HK-2 (cell line): ENCODE measurements at regions not wholly inside any gene's neighbourhood (a gene's known extent, or its start where the extent isn't known, plus 50 kb on each side); places are given as distances from the start of the nearest gene placed in this dataset.
A peak's percentile ranks its signal among the peaks of the same experiment; 100 is the strongest.
"Not testable (repeated sequence)": the region's sequence is repeated elsewhere in the genome, so short reads cannot be mapped to it uniquely, and the experiment has no call there.

Experiments
- DNase-seq: peaks from one replicate; pipeline ENCODE4 v3.0.0-alpha.2; 2018; ENCODE audit not compliant: unreplicated experiment

DNA sequence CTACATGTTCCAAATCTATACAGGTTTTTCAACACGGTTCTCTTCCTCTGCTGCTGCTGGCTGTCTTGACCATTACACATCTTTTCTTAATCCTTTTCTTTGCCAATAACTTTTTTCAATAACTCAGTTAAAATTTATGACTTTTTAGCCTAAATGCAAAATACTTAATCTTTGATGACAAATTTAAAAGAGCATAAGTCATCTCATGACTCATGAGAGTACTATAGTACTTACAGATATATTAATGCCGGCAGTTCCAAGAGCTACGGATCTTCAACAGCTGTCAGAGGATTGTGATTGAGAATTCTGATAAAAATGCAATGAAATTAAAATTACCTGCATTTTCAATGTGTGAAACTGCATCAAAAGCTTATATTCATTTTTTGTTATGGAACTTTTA, 105.5 kb downstream of the KPNA2 start:
- DNase-seq, result no peak

DNA sequence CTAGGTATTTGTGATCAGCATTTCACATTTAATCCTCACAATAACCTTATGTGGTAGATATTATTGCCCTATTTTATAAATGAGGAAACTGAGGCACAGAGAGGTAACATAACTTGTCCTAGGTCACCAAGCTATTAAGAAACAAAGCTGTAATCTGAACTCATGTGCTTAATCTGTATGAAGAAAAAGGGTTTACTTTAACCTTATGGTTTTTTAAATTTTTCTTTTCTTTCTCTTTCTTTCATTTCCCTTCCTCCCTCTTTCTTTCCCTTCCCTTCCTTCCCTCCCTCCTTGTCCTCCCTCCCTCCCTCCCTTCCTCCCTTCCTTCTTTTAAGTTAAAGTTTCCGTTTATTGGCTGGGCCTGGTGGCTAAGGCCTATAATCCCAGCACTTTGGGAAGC, 105.2 kb upstream of the AMZ2 start:
- no peak for DNase-seq

DNA sequence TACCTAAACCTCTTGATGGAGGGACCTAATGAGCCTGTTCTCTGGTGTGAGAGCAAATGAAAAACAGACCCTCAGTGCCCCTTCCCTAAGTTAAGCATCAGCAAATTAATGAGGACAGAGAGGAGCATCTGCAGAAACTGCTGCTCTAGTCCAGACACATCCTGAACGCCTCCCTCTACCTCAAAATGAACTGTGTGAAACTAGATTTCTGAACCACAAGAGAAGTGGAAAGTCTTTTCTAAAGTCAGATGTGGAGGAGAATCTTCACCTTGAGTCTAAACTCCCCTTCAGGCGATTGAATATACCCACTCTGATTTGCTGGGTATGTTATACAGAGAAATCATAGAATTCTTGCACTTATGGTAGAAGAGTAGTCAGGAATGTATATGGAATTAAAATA, 104.4 kb upstream of the AMZ2 start:
- DNase-seq, result no peak

DNA sequence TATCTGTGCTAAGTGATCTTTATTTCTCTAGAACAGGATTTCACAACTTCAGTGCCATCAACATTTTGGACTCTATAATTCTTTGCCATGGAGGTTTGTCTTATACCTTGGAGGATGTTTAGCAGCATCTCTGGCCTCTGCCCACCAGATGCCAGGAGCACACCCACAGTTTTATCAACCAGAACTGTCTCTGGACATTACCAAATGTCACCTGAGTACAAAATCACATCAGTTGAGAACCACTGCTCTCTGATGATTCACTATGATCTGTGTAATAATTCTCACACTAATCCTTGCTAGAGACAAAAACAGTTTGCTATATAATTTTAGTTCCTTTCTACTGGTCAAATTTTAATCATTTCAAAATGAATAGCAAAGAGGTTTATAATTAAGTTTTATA, 102.8 kb upstream of the AMZ2 start:
- no peak for DNase-seq

DNA sequence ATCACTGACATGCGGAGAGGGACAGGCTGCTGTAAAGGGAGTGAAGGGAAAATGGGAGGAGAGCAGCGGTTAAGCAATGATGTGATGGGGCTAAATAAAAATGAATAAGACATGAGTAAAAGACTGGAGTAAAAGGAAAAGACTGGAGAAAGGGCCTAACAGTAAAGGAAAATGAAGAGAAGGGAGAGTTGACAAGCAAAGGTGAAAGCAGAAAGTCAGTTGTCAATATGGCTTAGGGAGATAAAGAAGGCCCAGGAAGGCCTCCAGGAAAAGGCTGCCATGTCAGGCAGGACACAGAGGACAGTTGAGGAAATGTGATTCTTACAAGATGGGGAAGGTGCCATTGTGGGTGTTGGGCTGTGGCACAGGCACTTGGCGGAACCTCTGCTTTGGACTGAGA, 98.9 kb upstream of the AMZ2 start:
- no peak for DNase-seq

DNA sequence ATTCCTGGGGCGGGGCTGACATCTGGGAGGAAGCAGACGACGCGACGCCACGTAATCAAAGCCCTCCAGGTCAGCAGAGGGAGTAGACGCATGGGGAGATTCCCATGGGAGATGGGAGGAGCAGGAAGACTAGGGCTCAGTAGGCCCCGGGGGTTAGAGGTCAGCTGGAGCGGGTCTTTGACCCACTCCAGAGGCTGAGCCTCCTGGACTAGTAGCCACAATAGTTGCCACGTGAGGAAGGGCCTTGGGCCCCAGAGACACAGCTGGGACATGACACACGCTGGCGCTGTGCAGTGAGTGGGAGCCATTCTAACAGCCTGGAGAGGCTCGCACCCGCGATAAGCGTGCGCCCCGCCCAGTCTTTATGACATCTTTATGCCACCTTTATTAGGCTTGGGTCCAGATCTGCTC, 95.7 kb upstream of the AMZ2 start:
- DNase-seq, result no peak

DNA sequence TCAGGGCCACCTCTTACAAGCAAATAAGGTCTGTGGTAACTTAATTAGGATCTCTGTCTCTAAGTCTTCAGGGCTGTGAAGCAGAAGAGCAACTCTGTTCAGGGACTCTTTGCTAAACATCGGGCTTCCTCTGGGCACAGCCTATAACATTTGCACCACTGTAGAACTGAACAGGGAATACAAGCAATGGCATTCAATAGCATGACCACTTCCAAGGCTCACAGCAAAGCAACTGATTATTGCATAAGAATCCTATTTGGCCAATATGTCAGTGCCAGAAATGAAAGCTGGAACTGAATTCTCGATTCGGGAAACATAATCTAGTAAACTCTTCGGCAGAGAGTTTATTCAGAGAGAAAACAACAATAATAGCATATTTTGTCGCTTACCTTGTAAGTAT, 92.2 kb upstream of the AMZ2 start:
- DNase-seq, result no peak

DNA sequence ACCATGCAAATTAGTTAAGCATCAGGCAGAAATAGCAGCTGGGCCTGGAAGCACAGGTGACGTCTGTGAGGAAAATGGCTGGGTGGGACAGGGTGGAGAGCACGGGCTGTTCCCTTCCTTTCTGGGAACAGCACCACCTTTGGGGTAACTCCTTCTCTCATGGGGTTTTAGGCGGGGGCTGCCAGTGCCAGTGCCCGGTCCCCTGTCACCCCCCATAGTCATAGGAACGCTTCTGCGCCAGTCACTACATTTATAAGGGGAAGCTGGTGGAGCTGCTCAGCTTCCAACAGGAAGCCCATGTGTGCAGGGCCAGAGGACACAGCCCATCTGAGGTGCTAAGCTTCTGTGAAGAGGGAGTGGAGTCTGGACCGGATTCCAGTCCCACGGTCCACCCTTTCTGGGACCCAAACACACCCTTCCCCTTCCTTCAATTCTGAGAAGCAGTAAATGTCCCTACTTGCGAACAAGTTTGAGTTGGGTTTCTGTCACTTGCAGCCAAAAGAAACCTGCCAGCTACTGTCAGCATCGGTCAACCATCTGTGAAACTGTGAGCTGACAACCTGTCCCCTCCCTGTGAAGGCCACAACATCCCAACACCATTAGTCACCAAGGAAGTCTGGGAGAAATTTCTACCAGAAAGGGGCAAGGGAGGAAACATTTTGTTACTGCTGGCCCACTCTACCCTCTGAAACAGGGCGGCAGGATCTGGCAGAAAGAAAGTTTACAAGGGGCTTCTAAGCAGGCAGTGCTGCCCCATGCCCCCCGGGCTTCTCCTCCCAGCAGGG, 86.0 kb upstream of the AMZ2 start:
- peak; percentile 42 for DNase-seq

DNA sequence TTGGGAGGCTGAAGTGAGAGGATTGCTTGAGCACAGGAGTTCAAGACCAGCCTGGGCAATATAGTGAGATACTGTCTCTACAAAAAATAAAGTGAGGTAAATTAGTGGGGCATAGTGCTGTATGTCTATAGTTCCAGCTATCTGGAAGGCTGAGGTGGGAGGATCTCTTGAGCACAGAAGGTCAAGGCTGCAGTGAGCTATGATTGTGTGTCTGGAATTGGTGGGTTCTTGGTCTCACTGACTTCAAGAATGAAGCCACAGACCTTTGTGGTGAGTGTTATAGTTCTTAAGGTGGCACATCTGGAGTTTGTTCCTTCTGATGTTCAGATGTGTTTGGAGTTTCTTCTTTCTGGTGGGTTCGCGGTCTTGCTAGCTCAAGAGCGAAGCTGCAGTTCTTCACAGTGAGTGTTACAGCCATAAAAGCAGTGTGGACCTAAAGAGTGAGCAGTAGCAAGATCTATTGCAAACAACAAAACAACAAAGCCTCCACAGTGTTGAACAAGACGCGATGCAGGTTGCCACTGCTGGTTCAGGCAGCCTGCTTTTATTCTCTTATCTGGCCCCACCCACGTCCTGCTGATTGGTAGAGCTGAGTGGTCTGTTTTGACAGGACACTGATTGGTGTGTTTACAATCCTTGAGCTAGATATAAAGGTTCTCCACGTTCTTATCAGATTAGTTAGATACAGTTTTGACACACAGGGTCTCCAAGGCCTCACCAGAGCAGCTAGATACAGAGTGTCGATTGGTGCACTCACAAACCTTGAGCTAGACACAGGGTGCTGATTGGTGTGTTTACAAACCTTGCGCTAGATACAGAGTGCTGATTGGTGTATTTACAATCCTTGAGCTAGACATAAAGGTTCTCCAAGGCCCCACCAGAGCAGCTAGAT, 79.3 kb upstream of the AMZ2 start:
- not testable (repeated sequence) for DNase-seq

DNA sequence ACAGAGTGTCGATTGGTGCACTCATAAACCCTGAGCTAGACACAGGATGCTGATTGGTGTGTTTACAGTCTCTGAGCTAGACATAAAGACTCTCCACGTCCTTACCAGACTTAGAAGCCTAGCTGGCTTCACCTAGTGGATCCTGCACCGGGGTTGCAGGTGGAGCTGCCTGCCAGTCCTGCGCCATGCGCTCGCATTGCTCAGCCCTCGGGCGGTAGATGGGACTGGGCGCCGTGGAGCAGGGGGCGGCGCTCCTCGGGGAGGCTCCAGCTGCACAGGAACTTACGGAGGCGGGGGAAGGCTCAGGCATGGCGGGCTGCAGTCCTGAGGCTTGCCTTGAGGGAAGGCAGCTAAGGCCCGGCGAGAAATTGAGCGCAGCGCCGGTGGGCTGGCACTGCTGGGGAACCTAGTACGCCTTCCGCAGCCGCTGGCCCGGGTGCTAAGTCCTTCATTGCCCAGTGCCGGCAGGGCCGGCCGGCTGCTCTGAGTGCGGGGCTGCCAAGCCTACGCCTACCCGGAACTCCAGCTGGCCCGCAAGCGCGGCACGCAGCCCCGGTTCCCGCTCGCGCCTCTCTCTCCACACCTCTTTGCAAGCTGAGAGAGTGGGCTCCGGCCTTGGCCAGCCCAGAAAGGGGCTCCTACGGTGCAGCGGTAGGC, 78.5 kb upstream of the AMZ2 start:
- DNase-seq, result not testable (repeated sequence)

DNA sequence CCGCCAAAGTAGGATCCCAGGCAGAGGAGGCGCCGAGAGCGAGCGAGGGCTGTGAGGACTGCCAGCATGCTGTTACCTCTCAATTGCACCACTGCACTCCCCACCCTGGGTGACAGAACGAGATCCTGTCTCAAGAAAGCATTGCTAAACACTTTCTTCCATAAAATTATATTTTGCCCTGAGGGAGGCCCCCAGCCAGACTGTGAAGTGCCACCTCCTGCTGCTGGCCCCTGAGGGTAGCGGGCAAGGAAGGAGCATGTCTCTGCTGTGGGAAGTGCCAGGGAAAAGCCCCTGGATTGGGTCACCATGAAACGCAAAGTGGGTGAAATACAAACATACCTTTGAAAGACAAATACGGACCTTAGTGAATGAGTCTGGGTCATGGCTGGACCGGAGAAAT, 78.0 kb upstream of the AMZ2 start:
- DNase-seq, result no peak

DNA sequence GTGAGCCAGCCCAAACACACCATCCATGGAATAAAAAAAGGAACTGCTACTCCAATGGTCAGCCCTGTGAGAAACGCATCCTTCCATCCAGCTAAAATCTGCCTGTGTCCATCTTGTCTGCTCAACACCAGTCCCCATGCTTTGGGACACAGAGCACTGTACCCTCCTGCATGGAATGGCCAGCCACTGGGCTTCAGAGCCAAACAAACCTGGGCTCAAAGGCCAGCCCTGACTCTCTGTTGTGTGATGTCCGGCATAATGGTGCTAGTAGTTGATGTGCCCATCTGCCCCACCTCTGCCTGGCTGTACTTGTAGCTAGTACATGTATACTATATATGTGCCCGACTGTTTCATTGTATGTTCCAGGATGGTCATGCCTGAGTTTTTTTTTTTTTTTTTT, 77.6 kb upstream of the AMZ2 start:
- DNase-seq, result no peak

DNA sequence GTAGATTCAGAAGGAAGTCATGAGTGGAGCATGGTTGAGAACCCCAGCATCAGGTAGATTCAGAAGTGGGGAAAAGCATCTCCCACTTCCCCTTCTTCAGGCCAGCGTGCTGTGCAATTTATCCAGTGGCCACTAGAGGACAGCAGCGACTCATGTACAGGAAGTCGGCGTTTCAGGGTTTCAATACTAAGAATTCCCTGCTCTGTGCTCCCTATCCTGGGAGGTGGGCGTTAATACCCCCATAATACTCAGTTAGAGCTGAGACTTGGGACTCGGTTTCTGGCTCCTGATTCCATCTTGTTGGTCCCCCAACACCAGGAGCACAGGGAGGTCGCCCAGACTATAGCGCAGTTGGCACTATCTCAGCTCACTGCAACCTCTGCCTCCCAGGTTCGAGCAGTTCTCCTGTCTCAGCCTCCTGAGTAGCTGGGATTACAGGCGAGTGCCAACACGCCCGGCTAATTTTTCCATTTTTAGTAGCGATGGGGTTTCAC, 75.3 kb upstream of the AMZ2 start:
- DNase-seq, result peak; percentile 58

DNA sequence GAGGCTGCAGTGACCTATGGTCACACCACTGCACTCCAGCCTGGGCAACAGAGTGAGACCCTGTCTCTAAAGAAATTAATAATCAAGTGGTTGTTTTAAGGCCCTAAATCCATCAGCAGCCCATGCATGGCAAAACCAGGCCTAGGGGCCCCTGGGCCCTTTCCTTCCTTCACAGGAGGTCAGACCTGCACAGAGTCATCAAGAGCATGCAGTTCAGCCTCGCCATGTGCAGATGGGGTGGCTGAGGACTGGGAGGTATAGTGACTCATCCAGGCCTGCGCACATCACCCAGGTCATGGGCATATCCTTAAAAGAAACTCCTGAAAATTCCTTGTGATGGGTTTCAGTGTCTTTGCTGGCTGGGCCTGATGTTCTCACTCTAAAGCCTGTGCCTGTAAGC, 72.4 kb upstream of the AMZ2 start:
- no peak for DNase-seq

DNA sequence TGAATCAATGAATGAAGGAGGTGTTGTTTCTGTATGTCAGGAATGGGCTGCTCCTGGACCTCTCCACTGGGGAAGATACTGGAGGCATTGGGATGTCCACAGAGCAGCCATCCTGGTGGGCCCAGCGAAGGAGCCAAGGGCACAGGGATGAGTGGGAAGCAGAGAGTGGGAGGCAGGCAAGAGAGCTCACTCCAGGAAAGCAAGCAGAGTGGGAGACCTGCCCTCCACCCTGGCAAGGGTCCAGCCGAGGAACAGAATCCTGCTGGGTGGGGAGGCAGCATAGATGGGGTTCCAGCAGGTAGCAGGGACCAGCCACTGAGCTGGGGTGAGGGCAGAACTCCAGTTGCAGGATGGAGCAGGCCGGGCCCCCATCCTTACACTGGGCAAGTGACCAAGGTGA, 71.9 kb upstream of the AMZ2 start:
- no peak for DNase-seq

DNA sequence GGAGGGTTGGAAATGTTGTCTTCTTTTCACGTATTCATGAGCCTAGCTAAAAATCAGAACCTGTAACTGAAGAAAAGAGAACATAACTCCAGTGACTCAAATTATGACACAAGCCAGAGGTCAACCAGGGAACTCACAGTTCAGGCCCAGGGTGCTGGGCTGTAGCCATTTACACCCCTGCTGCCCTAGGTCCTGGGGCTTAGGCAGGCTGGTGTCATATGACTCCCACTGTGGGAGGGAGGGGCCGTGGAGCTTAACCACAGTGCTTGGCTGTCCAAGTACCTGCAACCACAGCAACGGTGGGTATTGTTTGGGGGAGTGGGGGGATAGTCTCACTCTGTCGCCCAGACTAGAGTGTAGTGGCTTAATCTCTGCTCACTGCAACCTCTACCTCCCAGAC, 71.1 kb upstream of the AMZ2 start:
- DNase-seq, result no peak

DNA sequence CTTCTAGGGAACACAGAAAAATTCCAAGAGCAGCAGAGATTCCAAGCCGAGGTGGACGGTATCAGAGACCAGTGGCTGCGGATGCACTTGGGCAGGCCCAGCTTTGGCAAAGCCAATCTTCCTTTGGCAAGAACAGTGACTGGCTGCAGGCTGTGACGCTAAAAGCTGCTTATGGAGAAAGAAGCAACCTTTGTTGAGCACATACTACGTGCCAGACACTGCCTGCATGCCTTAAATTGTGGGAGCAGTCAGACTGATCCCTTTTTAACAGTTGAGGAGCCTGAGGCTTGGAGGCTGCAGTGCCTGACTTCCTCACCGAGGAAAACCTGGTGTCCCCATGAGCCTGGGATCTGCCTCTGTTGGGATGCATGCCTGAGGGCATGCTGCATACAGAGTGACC, 69.0 kb upstream of the AMZ2 start:
- no peak for DNase-seq

DNA sequence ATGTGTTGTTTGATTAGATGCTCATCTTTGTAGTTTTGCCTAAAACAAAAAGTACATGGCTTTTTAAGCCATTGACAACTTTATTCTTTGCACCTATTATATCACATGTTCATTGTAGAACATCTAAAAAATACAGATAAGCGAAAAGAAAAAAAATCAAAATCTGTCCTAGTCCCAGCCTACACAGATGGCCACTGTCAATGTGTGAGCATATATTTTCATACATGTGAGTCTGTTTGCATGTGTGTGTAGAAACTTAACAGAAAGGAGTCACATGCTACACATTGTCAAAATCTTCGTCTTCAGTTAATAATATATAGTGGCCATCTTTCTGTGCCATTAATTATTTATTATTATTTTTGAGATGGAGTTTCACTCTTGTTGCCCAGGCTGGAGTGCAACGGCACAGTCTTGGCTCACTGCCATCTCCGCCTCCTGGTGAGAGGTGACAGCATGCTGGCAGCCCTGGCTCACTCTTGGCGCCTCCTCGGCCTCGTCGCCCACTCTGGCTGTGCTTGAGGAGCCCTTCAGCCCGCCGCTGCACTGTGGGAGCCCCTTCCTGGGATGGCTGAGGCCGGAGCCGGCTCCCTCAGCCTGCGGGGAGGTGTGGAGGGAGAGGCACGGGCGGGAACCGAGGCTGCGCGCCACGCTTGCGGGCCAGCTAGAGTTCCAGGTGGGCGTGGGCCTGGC, 68.5 kb upstream of the AMZ2 start:
- DNase-seq, result no peak

DNA sequence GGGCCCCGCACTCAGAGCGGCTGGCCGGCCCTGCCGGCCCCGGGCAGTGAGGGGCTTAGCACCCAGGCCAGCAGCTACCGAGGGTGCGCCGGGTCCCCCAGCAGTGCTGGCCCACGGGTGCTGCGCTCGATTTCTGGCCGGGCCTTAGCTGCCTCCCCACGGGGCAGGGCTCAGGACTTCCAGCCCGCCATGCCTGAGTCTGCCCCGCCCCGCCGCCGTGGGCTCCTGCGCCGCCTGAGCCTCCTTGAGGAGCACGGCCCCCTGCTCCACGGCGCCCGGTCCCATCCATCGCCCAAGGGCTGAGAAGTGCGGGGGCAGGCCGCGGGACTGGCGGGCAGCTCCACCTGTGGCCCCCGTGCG, 67.9 kb upstream of the AMZ2 start:
- no peak for DNase-seq

DNA sequence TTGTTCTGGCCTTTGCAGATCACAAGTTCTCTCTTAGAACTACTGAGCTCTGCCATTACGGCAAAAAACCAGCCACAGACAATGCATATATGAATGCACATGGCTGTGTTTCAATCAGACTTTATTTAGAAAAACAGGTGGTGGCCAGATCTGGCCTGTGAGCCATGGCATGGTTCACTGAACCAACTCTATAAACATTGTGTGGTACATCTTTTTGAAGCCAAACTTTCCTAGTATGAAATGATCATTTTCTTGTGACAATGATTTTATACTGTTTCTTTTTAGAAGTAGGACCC, 65.9 kb upstream of the AMZ2 start:
- DNase-seq, result no peak

DNA sequence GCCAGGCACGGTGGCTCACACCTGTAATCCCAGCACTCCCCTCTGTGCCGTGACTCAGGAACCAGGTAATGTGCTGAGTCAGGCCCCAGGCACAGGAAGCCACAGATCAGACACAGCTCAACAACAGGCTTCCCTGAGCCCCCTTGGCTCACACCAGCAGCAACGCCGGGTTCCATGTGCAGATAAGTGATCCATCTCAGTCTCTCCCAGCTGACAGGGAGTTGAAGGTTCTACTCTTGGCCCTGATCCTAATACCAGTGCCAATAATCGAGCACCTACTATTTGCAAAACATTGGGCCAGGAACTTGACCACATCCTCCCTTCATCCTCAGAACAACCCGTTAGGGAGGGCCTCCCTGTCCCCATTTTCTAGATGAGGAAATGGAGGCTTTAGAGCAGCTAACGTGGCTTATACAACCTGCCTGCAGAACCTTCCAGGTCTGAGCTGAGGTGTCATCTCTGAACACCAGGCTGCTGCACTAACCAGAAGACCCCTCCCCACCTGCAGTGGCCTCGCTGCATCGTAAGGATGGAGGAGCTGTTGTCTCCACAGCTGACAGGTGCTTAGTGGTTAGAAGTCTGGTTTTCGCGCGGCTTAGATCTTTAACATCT, 64.8 kb upstream of the AMZ2 start:
- no peak for DNase-seq

DNA sequence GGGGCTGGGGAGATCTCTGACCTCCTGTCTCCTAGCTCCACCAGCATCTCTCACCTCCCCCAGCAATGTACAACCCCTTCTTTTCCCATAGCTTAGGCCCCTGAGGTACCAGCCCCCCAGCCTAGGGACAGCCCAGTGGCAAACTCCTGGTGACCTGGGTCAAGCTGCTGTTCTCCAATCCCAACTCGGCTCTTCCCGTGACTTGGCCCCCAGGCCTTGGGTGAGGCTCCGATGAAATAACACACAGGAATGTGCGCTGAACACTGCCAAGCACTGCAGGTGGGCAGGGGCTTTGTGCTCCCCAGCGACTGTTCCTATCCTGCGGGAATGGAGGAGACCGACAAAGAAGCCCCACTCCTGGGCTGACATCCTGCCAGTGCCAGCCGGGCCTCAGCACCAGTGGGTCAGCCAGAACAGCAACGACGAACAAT, 63.7 kb upstream of the AMZ2 start:
- DNase-seq, result no peak
